Upper lobe of left lung (tissue), 4 donors: ENCODE measurements at regions not wholly inside any gene's neighbourhood (a gene's known extent, or its start where the extent isn't known, plus 50 kb on each side); places are given as distances from the start of the nearest gene placed in this dataset.

ENCODE experiments used
- EP300 ChIP-seq, 4 donors: sonication (generic); formaldehyde crosslinking; IDR thresholded peaks; one replicate each; pipeline ENCODE4 v1.5.1; 2017; ENCODE audit warnings: antibody characterized with exemption in 4 of 4, control low read depth in 2 of 4
- POLR2A ChIP-seq, 4 donors: fragments of 450-650 bp; IDR thresholded peaks; one replicate each; pipeline ENCODE4 v1.5.1; 2016 to 2017; ENCODE audit warnings: antibody characterized with exemption in 4 of 4, mild to moderate bottlenecking in 2 of 4
- POLR2AphosphoS5 ChIP-seq, 2 donors: sonication (generic); formaldehyde crosslinking; IDR thresholded peaks; one replicate each; pipeline ENCODE4 v1.5.1; 2017; ENCODE audit warnings: antibody characterized with exemption in 2 of 2
- TF ChIP-seq, protein P1 (sequence below), 6 experiments: fragments of 450-650 bp in 4 of 6; fragments of 200-600 bp in 2 of 6; sonication (generic) in 2 of 6; IDR thresholded peaks; one replicate each; pipeline ENCODE4 v1.5.1; 2016 to 2019; ENCODE audit warnings: antibody characterized with exemption in 6 of 6

DNA sequence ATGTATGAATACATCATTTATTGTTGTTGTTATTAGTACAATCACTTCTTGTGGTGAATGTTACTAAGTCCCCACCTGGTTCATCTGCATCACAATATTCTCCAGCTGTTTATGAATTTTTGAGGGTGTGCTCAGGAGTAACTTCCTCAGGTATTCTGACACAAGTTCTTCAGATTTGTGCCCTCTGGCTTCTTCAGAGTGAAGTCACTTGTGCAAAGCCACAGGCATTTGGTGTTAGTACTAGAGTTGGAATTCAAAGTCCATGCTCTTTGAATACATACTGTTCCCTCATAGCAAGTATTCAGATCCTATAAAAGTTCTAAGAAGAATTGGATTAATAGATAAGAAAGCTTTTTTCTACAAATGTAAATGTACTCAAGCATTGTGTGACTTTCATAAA, 150.3 kb upstream of the AVPR1A start:
- no peak for TF ChIP-seq POLR2A (IDR thresholded peaks at IDR 0.05)
- TF ChIP-seq, protein P1, sequence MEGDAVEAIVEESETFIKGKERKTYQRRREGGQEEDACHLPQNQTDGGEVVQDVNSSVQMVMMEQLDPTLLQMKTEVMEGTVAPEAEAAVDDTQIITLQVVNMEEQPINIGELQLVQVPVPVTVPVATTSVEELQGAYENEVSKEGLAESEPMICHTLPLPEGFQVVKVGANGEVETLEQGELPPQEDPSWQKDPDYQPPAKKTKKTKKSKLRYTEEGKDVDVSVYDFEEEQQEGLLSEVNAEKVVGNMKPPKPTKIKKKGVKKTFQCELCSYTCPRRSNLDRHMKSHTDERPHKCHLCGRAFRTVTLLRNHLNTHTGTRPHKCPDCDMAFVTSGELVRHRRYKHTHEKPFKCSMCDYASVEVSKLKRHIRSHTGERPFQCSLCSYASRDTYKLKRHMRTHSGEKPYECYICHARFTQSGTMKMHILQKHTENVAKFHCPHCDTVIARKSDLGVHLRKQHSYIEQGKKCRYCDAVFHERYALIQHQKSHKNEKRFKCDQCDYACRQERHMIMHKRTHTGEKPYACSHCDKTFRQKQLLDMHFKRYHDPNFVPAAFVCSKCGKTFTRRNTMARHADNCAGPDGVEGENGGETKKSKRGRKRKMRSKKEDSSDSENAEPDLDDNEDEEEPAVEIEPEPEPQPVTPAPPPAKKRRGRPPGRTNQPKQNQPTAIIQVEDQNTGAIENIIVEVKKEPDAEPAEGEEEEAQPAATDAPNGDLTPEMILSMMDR (IDR thresholded peaks at IDR 0.05): no peak
- no peak for TF ChIP-seq EP300 (IDR thresholded peaks at IDR 0.05)
- TF ChIP-seq POLR2AphosphoS5 (IDR thresholded peaks at IDR 0.05): no peak
